ENCODE measurements at regions not wholly inside any gene's neighbourhood (a gene's known extent, or its start where the extent isn't known, plus 50 kb on each side); places are given as distances from the start of the nearest gene placed in this dataset.

GRCh38 chr10:53091574-53091973 lies 319.0 kb upstream of the MBL2 start:
- no peak for TF ChIP-seq CTCF (IDR thresholded peaks at IDR 0.05)
- no peak for TF ChIP-seq POLR2A (IDR thresholded peaks at IDR 0.05)
